DND-41 (cell line): ENCODE measurements at regions not wholly inside any gene's neighbourhood (a gene's known extent, or its start where the extent isn't known, plus 50 kb on each side); places are given as distances from the start of the nearest gene placed in this dataset.

Experiments used
- CTCF ChIP-seq: IDR thresholded peaks from 2 replicates; pipeline ENCODE4 v1.5.1; 2012; ENCODE audit warnings: borderline replicate concordance, low read length, moderate library complexity, mild to moderate bottlenecking; ENCODE audit not compliant: poor library complexity, severe bottlenecking; ENCODE audit errors: extremely low read depth
- EZH2 ChIP-seq: IDR thresholded peaks from 3 replicates; pipeline ENCODE4 v1.6.1; 2012; ENCODE audit warnings: borderline replicate concordance, low read depth, mild to moderate bottlenecking, moderate library complexity, low read length, inconsistent platforms; ENCODE audit not compliant: severe bottlenecking

DNA sequence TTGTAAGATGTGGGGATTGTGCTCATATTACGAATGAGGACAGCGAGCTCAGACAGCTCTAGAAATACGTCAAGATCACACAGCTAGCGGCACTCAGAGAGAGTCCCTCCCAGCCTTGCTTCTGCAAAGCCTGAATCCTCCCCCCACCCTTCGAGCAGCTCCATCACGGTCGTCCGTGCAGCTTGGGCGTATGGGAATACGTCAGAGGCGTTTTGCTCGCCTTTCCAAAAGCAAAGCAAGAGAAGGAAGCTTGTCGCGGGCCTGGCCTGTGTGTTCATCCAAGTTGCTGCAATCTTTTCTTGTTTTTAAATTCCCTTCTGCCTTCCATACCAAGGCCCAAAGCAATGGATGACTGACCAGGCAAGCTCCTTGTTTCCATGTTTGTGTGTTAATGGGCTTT lies 125.5 kb upstream of the IRF2BP2 start:
- TF ChIP-seq CTCF = no peak
- no peak for TF ChIP-seq EZH2
